Natural killer cell treated with Interleukin-12 subunit alpha and Interleukin-12 subunit beta and Interleukin-15 and Interleukin-18, amount 100 ng/mL, for 72 hours (primary cell): ENCODE measurements at regions not wholly inside any gene's neighbourhood (a gene's known extent, or its start where the extent isn't known, plus 50 kb on each side); places are given as distances from the start of the nearest gene placed in this dataset.

Experiments used
- ATAC-seq, 2 donors: fragments of 150-1000 bp; cut with Tn5 transposase in 1 of 2; sonication (Bioruptor Pico), chemical (Tn5 transposase) in 1 of 2; 2 replicates each; pipeline ENCODE4 v1.10.0; 2021
- DNase-seq: peaks from one replicate; pipeline ENCODE4 v3.0.0; 2022; ENCODE audit warnings: low spot score
- H3K27ac Mint-ChIP-seq, 2 donors: 1 replicate in 1 of 2; 2 replicates in 1 of 2; pipeline ENCODE4 v1.8.0; 2022; ENCODE audit warnings: mixed read lengths in 2 of 2, mild to moderate bottlenecking in 1 of 2, moderate library complexity in 1 of 2
- H3K27me3 Mint-ChIP-seq, 2 donors: 1 replicate in 1 of 2; 2 replicates in 1 of 2; pipeline ENCODE4 v1.8.0; 2022; ENCODE audit warnings: mixed read lengths in 2 of 2
- H3K36me3 Mint-ChIP-seq: one replicate; pipeline ENCODE4 v1.8.0; 2022; ENCODE audit warnings: mixed read lengths
- H3K4me1 Mint-ChIP-seq, 2 donors: 1 replicate in 1 of 2; 2 replicates in 1 of 2; pipeline ENCODE4 v1.8.0; 2022; ENCODE audit warnings: low read depth in 2 of 2, mixed read lengths in 2 of 2, mild to moderate bottlenecking in 1 of 2
- H3K4me3 Mint-ChIP-seq: one replicate; pipeline ENCODE4 v1.8.0; 2022; ENCODE audit warnings: mixed read lengths
- H3K9me3 Mint-ChIP-seq: 2 replicates; pipeline ENCODE4 v1.8.0; 2022; ENCODE audit warnings: mixed read lengths

DNA sequence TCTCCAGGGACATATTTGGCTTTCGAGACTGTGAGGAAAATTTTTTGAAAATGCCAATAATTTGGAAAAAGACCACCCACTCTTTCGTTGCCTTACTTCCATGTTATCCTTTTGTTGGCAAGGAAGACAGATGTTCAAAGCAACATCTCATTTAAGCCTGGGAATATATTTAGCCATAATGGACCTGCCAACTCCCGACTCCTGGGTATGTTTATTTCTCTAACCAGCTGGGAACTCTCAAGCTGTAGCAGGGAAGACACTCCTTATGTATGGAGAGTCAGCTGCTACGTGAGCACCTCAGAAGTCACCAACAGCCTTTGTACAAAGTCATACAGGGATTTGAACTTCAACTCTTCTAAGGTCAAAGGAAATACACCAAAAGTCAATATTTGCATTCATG lies 96.5 kb upstream of the DAAM1 start:
- Mint-ChIP-seq H3K27me3 (peaks cover 7 to 22% of the 10 kb centered on the region in 2 donors), H3K4me1 (no peaks in the 10 kb centered on the region), H3K27ac (no peak overlapping the region), H3K36me3 (no peaks in the 10 kb centered on the region), H3K4me3 (no peak overlapping the region), H3K9me3 (no peaks in the 10 kb centered on the region)
- no peak for ATAC-seq
- no peak for DNase-seq

DNA sequence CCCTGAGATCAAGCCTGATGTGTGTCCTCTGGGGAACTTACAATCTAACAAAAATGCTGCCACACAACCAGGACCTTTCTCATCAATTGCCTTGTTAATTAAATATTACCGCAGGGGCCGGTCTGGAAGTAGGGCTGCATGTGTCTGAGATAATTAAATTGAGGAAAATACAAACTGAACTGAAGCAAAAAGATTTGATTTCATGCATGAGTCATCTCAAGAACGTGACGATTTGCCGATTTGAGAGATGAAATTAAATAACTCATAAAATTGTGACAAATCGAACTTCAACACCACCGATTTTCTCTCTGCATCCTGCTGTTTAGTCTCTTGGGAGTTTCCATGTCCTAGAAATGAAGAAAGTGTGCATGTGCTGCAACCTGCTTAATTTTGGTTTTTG lies 94.6 kb upstream of the DAAM1 start:
- Mint-ChIP-seq H3K4me1 (no peaks in the 10 kb centered on the region), H3K9me3 (no peaks in the 10 kb centered on the region), H3K36me3 (no peaks in the 10 kb centered on the region), H3K4me3 (no peak overlapping the region), H3K27ac (no peak overlapping the region), H3K27me3 (peaks cover 7 to 22% of the 10 kb centered on the region in 2 donors)
- DNase-seq (no peak), ATAC-seq (no peak)

DNA sequence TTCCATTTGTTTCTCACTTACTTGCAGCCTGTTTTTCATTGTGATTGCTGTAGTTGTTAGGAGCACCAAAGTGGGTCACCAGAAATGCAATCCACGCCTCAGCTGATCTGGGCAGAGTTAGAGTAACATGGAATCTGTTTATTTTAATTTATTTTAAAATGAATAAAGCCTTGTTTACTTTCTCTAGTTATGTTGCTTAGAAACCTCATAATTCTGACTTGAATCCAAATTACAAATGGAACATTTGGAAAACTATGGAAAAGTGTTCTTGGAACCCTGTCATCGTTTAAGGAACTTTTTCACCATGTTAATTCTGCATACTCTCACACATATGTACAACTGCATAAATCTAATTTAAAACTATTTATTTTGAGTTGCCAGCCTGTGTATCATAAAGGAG lies 92.2 kb upstream of the DAAM1 start:
- Mint-ChIP-seq H3K9me3 (no peaks in the 10 kb centered on the region), H3K27ac (no peak overlapping the region), H3K36me3 (no peaks in the 10 kb centered on the region), H3K4me3 (no peak overlapping the region), H3K27me3 (peaks cover 12 to 28% of the 10 kb centered on the region in 2 donors), H3K4me1 (no peaks in the 10 kb centered on the region)
- ATAC-seq (no peak), DNase-seq (no peak)

DNA sequence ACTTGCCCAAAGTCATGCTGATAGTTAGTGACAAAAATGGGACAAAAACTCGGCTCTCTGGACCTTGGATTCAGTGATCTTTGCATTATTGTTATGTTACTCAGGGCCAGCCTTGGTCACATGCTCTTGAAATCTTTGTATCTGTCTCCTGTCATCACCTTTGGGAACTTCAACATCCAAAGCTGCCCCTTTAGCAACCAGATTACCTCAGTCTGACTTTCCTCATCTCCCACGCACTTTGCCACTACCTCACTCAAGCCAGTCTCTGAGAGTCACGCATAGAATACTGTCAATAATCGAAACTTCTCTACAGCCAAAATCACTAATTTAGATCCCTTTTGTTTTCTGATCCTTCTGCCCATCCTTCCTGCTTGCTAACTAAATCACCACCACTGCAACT lies 90.8 kb upstream of the DAAM1 start:
- Mint-ChIP-seq H3K9me3 (no peaks in the 10 kb centered on the region), H3K4me1 (no peaks in the 10 kb centered on the region), H3K27me3 (peaks cover 15 to 23% of the 10 kb centered on the region in 2 donors), H3K4me3 (no peak overlapping the region), H3K36me3 (no peaks in the 10 kb centered on the region), H3K27ac (no peak overlapping the region)
- ATAC-seq (no peak), DNase-seq (no peak)

DNA sequence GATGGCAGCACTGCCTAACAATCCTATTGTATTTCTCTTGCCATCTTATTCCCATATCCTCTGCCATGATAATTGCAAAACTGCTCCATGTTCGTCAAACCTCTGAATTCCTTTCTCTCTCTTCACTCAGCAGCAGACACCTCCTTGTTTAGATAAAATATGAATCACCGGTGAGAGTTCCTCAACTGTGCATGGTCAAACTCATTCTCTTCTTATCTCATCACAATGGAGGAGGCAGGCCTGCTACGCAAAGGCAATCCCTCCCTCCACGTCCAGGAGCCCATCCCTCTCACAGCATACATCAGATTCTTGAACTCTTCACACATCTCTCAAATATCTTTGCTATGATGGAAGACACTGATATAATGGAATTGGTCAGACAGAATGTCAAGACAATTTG lies 90.1 kb upstream of the DAAM1 start:
- H3K9me3 Mint-ChIP-seq: no peaks in the 10 kb centered on the region
- no peak for ATAC-seq
- no peak for DNase-seq
- H3K36me3 Mint-ChIP-seq: no peaks in the 10 kb centered on the region
- H3K27ac Mint-ChIP-seq: no peak overlapping the region
- H3K27me3 Mint-ChIP-seq: peaks cover 12 to 16% of the 10 kb centered on the region in 2 donors
- H3K4me1 Mint-ChIP-seq: no peaks in the 10 kb centered on the region
- no peak overlapping the region for H3K4me3 Mint-ChIP-seq

DNA sequence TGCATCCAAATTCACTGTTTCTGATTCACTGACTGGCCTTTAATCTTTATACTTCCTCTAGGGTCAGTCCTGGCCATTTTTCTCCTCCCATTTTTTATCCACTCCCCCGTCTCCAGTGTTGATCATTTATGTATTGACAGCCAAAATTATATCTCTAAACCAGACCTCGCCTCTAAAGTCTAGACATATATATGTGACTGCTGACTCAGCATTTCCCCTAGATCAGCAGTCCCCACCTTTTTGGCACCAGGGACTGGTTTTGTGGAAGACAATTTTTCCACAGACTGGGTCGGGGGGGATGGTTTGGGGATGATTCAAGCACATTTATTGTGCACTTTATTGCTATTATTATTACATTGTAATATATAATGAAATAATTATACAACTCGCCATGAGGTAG lies 88.3 kb upstream of the DAAM1 start:
- Mint-ChIP-seq H3K27me3 (peaks cover 13 to 28% of the 10 kb centered on the region in 2 donors), H3K4me3 (no peak overlapping the region), H3K9me3 (no peaks in the 10 kb centered on the region), H3K4me1 (no peaks in the 10 kb centered on the region), H3K27ac (no peak overlapping the region), H3K36me3 (no peaks in the 10 kb centered on the region)
- ATAC-seq (no peak), DNase-seq (no peak)

DNA sequence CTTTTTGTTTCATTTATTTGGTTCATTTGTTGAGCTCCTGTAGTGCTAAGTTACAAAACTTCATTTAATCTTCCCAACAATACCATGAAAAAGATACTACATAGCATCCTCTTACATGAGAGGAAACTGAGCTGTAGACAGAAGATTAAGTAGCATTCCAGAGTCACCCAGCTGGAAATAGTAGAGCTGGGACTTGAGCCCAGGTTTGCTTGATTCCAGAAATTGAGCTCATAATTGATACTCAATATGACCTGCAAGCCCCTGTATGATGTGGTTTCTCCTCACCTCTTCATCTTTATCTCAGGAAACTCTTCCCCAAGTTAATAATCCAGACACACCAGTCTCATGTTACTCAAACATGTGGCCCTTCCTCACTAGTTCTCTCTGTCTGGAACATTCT lies 87.0 kb upstream of the DAAM1 start:
- ATAC-seq (no peak), DNase-seq (no peak)
- Mint-ChIP-seq H3K9me3 (no peaks in the 10 kb centered on the region), H3K4me3 (no peak overlapping the region), H3K27me3 (peaks cover 16 to 38% of the 10 kb centered on the region in 2 donors), H3K27ac (no peak overlapping the region), H3K4me1 (no peaks in the 10 kb centered on the region), H3K36me3 (no peaks in the 10 kb centered on the region)

DNA sequence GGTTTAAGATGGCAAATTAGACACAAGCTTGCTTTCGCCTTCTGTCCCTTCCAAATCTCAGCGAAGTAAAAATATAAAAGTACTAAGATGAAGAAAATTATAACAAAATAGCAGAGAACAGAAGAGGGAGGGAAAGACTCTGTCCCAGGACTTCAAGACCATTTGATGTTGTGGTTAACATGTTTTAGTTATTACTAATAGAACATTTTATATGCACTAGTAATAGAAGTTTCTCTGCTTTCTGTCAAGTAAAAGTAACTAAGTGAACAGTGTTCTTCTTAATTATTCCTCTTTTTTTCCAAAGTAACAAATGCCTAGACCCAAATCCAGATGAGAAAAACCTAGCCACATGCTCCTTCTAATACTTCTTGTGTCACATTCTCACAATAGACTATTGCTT lies 85.1 kb upstream of the DAAM1 start:
- DNase-seq: no peak
- Mint-ChIP-seq H3K36me3 (no peaks in the 10 kb centered on the region), H3K4me3 (no peak overlapping the region)

DNA sequence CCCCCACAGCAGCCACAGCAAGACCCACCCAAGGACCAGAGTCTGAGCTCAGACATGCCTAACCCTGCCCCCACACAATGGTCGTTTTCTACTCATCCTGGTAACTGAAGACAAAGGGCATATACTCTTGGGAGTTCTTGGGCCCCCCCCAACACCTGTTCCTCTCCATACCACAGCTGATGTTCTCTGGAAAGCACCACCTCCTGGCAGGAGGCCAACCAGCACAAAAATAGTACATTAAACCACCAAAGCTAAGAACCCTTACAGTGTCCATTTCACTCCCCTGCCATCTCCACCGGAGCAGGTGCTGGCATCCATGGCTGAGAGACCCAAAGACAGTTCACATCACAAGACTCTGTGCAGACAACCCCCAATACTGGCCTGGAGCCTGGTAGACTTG lies 80.6 kb upstream of the DAAM1 start:
- Mint-ChIP-seq H3K36me3 (no peaks in the 10 kb centered on the region), H3K9me3 (no peaks in the 10 kb centered on the region), H3K4me3 (no peak overlapping the region), H3K27me3 (peaks cover 25 to 64% of the 10 kb centered on the region in 2 donors), H3K4me1 (no peaks in the 10 kb centered on the region), H3K27ac (no peak overlapping the region)
- ATAC-seq: no peak
- DNase-seq: no peak

More for the DNA sequence above, 85.1 kb upstream of the DAAM1 start:
- ATAC-seq: no peak
- no peaks in the 10 kb centered on the region for H3K4me1 Mint-ChIP-seq
- no peak overlapping the region for H3K27ac Mint-ChIP-seq
- H3K27me3 Mint-ChIP-seq: peaks cover 19 to 49% of the 10 kb centered on the region in 2 donors
- no peaks in the 10 kb centered on the region for H3K9me3 Mint-ChIP-seq

DNA sequence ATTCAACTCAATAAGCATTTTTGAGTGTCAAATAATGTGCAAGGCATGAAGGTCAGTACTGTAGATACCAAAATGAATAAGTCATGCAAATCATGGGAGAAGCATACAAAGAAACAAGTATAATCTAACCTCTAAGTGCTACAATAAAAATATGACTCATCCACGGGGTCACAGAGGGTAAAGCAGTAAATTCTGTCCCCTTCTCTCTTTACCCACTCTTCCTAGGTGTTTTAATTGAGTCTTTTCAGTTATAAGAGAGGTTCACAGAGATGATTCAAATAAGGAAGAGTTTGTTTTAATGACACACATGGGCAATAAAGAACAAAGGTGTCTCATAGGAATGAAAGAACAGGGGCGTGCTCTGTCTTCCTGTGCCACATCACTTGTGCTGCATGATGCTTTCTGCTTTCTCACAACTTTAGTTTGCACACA lies 71.5 kb upstream of the DAAM1 start:
- Mint-ChIP-seq H3K36me3 (no peaks in the 10 kb centered on the region), H3K4me1 (no peaks in the 10 kb centered on the region), H3K4me3 (no peak overlapping the region), H3K9me3 (no peaks in the 10 kb centered on the region), H3K27ac (no peak overlapping the region), H3K27me3 (peaks cover 17 to 39% of the 10 kb centered on the region in 2 donors)
- ATAC-seq (no peak), DNase-seq (no peak)

DNA sequence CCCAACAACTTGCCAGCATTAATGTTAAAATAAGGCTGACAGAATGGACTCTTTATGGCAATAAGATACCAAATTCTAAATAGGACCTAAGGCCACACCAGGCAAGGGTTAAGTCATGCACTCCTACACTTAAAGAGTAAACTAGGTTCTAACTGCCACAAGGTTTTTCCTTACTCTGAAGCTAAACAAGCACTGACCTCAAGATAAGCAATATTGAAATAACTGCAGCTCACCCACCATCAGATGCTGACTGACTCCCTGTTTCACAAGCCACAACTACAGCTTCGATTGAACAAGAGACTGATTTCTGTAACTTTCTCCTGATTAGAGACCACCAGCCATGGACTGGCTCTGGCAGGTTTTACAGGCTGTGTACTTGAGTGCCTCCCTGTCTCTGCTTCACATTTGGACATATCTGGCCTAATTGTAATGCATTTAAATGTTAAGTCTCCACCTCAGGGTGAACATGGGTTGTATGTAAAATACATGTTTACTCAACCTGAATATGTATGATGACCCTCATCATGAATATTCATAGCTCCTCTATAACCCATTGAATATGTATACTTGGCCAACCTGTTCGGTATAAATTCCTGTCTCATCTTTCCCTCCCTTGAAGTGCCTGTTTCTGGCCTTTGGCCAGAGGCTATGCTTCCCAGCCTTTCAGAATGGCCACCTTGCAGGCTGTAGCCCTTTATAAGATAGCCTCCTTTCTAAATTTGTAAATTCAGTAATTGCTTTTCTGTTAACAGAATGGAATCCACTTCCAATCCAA lies 70.5 kb upstream of the DAAM1 start:
- DNase-seq (no peak), ATAC-seq (no peak)
- Mint-ChIP-seq H3K27ac (no peak overlapping the region), H3K9me3 (no peaks in the 10 kb centered on the region), H3K36me3 (no peaks in the 10 kb centered on the region), H3K27me3 (peaks cover 18 to 38% of the 10 kb centered on the region in 2 donors), H3K4me3 (no peak overlapping the region), H3K4me1 (no peaks in the 10 kb centered on the region)

DNA sequence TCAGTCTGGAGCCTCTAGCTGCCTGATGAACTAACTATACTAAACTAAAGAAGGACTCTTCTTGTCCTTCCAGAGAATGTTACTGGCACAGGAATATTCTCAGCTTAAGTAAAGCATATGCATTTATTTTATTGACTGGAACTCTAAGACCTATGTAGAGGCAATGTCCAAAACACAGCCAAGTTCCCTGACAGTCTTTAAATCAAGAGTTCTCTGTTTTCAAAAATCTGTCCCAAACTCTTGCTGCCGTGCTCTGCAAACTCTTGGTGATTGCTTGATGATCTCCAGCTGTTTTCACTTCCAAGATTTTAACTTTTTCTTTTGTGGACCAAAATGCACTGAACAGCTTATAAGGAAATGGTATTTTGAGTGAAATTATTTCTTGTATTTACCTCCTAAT lies 67.5 kb upstream of the DAAM1 start:
- Mint-ChIP-seq H3K27ac (no peak overlapping the region), H3K36me3 (no peaks in the 10 kb centered on the region), H3K9me3 (no peaks in the 10 kb centered on the region), H3K27me3 (peaks cover 13 to 50% of the 10 kb centered on the region in 2 donors), H3K4me3 (no peak overlapping the region), H3K4me1 (no peaks in the 10 kb centered on the region)
- ATAC-seq (no peak), DNase-seq (no peak)

DNA sequence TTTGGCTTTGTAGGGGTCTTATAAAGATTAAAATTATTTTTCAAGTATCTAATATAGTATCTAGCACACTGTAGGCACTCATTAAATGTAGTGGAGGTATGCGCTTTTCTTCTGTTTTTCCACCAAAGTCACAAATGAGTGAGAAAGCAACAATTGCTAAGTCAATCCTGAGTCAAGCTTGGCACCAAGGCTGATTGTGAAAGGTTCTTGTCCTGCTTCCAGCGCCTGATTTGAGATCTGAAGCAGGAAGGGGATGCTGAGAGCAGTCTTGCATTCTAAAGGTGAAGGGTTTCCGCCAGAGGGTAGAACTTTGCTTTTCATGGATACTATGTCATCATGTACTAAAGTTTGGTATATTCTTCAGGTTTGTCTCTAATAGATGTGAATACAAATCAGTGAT lies 64.9 kb upstream of the DAAM1 start:
- no peaks in the 10 kb centered on the region for H3K36me3 Mint-ChIP-seq
- no peaks in the 10 kb centered on the region for H3K9me3 Mint-ChIP-seq
- ATAC-seq: no peak
- no peak for DNase-seq
- no peak overlapping the region for H3K27ac Mint-ChIP-seq
- H3K27me3 Mint-ChIP-seq: peaks cover 10 to 52% of the 10 kb centered on the region in 2 donors
- H3K4me1 Mint-ChIP-seq: no peaks in the 10 kb centered on the region
- no peak overlapping the region for H3K4me3 Mint-ChIP-seq

DNA sequence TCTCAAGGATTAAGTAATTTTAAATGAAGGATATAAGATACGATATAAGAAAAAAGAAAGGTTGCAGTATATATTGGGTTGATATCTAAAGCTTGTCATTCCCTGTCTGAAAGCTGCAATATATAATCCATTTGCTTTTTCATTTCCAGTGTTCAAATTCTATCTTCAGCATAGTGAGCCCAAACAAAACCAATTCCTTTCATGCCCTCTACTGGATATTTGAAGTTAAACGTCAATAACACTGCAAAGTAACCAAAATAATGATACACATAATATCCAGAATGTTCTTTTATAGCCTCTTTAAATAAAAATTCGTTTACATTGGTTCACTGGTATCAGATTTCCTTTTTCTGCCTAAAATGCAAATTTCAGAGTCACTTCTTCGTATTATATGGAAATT lies 64.5 kb upstream of the DAAM1 start:
- H3K4me1 Mint-ChIP-seq: no peaks in the 10 kb centered on the region
- ATAC-seq (no peak), DNase-seq (no peak)
- no peaks in the 10 kb centered on the region for H3K9me3 Mint-ChIP-seq
- no peak overlapping the region for H3K4me3 Mint-ChIP-seq
- no peak overlapping the region for H3K27ac Mint-ChIP-seq
- peaks cover 10 to 56% of the 10 kb centered on the region in 2 donors for H3K27me3 Mint-ChIP-seq
- no peaks in the 10 kb centered on the region for H3K36me3 Mint-ChIP-seq

DNA sequence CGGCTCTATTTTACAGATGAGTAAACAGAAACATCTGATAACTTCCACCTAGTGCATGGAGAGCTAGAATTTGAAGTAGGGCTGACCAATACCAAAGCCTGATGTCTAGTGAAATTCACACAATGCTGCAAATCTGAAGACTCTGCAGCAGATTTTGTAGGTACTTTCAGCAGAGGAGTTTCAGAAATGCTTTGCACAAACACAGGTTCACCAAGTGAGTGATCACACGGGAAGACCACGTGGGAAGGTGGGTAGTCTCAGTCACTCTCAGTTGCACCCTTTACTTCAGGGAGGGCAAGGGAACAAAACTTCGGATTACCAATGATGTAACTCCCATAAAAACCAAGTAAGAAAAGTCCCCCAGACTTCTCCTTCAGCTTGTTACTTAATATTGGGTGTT lies 63.3 kb upstream of the DAAM1 start:
- DNase-seq (no peak), ATAC-seq (no peak)
- no peaks in the 10 kb centered on the region for H3K4me1 Mint-ChIP-seq
- H3K4me3 Mint-ChIP-seq: no peak overlapping the region
- no peaks in the 10 kb centered on the region for H3K36me3 Mint-ChIP-seq
- peaks cover 5 to 52% of the 10 kb centered on the region in 2 donors for H3K27me3 Mint-ChIP-seq
- no peaks in the 10 kb centered on the region for H3K9me3 Mint-ChIP-seq
- H3K27ac Mint-ChIP-seq: no peak overlapping the region
